ENCODE measurements at regions not wholly inside any gene's neighbourhood (a gene's known extent, or its start where the extent isn't known, plus 50 kb on each side); places are given as distances from the start of the nearest gene placed in this dataset.

DNA sequence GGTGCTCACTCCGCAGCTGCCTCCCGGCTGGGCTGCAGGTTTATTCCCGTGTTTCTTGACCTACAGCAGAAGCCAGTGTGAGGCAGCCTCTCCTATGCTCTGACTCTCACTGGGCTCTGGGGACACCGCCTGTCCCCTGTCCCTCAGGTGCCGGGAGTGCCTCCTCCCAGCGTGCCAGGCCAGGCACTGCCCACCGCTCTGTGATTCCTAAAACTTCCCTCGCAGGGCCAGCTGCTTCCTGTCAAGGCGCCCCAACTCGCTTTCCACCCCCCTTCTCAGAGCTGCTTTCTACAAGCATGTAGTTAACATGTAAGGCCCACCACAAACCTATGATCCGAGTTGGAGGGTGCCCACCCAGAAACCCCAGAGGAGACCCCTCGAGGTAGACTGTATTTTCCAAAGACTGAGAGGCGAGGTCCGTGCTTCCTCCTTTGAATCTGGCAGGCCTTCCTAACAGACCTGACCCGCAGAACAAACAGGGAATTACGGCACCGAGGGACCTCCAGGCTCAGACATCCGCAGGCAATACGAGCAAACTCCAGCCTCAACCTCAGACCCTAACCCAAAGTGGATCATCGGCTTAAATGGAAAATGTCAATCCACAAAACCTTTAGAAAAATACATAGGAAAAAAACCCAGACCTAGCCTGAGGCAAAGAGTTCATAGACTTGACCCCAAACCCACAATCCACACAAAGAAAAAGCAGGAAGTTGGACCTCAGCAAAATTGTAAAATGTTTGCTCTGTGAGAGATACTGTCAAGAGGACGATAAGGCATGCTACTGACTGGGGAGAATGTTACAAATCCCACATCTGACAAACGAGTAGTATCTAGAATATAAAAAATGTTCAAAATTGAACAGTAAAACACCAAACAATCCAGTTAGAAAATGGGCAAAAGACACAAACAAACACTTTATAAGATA, 121.3 kb upstream of the IQSEC1 start:
- H3K4me1 ChIP-seq (ENCODE audit: control insufficient read depth, insufficient read depth, low read length): peaks cover 30% of the 10 kb centered on the region
- no peak overlapping the region for H3K27ac ChIP-seq (ENCODE audit: low read length)
- H3K9me3 ChIP-seq (replicated peaks; ENCODE audit: control insufficient read depth, low read depth, low read length): no peaks in the 10 kb centered on the region
- WGBS (ENCODE audit: insufficient coverage): 59% methylated on average over 14 of the region's 22 CpGs
- no peak overlapping the region for H3K4me3 ChIP-seq (ENCODE audit: low read length)
- no peak for DNase-seq
- peaks cover 16% of the 10 kb centered on the region for H3K27me3 ChIP-seq (ENCODE audit: control insufficient read depth, insufficient read depth, low read length)
- no peaks in the 10 kb centered on the region for H3K36me3 ChIP-seq (ENCODE audit: control insufficient read depth, insufficient read depth, low read length)

DNA sequence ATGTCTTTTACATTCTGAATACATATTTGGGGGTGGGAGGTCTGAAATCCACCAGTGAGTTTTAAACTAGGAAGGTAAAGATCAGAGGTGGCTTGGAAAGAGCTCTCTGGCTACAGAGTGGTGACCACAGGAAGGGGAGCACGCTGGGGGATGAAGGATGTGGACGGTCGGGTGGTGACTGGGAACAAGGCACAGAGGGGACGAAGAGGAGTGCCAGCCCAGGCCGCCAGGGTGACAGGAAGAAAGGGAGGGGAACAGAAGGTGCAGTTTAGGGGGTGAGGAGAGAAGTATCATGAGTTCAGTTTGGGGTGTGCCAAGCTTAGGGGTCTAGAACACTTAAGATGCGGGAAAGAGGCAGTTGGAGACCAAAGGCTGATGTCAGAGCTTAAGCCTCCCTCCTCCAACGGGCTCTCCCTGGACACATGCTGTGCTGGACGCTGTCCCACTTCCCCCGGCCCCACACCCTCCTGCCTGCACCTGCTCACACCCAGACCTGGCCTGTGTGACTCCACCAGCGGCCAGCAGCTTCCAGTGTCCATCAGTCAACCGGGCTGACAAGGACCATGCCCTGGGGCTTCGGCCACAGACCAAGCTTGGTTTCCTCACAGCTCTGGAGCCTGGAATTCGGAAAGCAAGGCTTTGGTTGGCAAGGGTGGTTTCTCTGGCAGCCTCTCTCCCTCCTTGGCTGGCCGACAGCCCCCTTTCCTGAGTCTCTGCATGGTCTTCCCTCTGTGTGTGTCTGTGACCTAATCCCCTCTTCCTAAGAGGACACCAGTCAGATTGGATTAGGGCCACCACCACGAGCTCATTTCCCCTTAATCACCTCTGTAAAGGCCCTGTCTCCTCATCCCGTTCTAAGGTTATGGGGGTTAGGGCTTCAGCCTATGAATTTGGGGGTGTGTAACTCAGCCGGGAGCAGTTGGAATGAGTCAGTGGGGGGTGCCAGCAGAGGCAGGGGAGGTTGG, 120.4 kb upstream of the IQSEC1 start:
- 60% methylated on average over 12 of the region's 17 CpGs for WGBS (ENCODE audit: insufficient coverage)
- DNase-seq: peak; percentile 34

DNA sequence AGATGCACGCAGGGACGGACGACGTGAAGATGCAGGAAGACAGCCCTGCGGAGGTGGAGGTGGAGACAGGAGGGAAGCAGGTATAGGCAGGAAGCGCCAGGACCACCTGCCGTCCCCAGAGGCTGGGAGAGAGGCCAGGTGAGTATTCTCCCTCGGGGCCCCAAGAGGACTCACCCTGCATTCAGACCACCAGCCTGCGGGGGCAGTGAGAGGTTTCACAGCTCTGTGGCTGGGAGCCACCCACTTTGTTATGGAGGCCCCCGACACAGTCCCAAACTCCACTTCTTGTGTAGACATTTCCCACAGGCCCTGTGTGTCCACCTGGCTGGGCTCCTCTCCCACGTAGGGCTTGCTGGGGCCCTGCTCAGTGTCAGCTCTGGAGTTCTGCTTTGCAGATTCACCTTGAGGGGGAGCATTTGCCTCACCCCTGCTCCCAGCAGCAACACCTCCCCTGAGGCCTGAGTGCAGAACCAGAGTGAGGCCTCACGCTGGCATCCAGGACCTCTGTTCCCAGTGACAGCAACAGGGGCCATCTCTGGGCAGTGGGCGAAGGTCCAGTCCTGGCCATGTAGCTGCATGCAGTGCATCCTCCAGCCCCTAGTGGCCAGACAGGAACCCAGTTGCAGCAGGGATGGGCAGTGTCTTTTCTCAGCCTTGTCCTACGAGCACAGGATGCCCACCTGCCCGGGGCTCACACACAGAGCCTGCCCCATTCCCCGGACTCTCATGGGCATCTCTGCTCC, 119.4 kb upstream of the IQSEC1 start:
- 77% methylated on average over 12 of the region's 16 CpGs for WGBS (ENCODE audit: insufficient coverage)
- H3K9me3 ChIP-seq (replicated peaks; ENCODE audit: control insufficient read depth, low read depth, low read length): no peaks in the 10 kb centered on the region
- H3K27me3 ChIP-seq (ENCODE audit: control insufficient read depth, insufficient read depth, low read length): peaks cover 12% of the 10 kb centered on the region
- H3K4me3 ChIP-seq (ENCODE audit: low read length): no peak overlapping the region
- peaks cover 36% of the 10 kb centered on the region for H3K4me1 ChIP-seq (ENCODE audit: control insufficient read depth, insufficient read depth, low read length)
- H3K36me3 ChIP-seq (ENCODE audit: control insufficient read depth, insufficient read depth, low read length): no peaks in the 10 kb centered on the region
- H3K27ac ChIP-seq (ENCODE audit: low read length): no peak overlapping the region
- no peak for DNase-seq

More for the DNA sequence above, 120.4 kb upstream of the IQSEC1 start:
- Histone ChIP-seq H3K4me1 (ENCODE audit: control insufficient read depth, insufficient read depth, low read length) (peaks cover 36% of the 10 kb centered on the region), H3K27me3 (ENCODE audit: control insufficient read depth, insufficient read depth, low read length) (peaks cover 16% of the 10 kb centered on the region), H3K4me3 (ENCODE audit: low read length) (no peak overlapping the region), H3K27ac (ENCODE audit: low read length) (no peak overlapping the region), H3K36me3 (ENCODE audit: control insufficient read depth, insufficient read depth, low read length) (no peaks in the 10 kb centered on the region), H3K9me3 (replicated peaks; ENCODE audit: control insufficient read depth, low read depth, low read length) (no peaks in the 10 kb centered on the region)

DNA sequence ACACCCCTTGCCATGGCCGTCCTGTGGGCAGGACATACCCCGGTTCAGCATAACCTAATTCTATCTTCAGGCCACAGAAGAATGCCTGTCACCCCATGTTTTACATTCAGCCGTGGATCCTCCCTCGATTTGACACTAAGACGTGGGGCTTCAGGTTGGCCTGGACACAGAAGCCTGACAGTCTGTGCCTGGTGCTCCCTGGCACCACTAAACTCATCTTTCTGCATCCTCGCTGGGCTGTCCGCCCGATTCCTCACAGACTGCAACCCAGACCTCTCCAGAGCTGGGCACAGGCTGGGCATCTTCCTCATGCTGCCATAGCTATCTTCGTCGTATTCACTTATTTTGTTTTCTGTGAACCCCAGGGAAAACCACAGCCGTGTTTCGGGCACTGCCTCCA, 117.8 kb upstream of the IQSEC1 start:
- Histone ChIP-seq H3K9me3 (replicated peaks; ENCODE audit: control insufficient read depth, low read depth, low read length) (peaks cover 2% of the 10 kb centered on the region), H3K4me1 (ENCODE audit: control insufficient read depth, insufficient read depth, low read length) (peaks cover 29% of the 10 kb centered on the region), H3K27ac (ENCODE audit: low read length) (no peak overlapping the region), H3K36me3 (ENCODE audit: control insufficient read depth, insufficient read depth, low read length) (no peaks in the 10 kb centered on the region), H3K4me3 (ENCODE audit: low read length) (no peak overlapping the region), H3K27me3 (ENCODE audit: control insufficient read depth, insufficient read depth, low read length) (peaks cover 5% of the 10 kb centered on the region)
- DNase-seq: no peak
- WGBS (ENCODE audit: insufficient coverage): 82% methylated on average over 10 of the region's 12 CpGs

DNA sequence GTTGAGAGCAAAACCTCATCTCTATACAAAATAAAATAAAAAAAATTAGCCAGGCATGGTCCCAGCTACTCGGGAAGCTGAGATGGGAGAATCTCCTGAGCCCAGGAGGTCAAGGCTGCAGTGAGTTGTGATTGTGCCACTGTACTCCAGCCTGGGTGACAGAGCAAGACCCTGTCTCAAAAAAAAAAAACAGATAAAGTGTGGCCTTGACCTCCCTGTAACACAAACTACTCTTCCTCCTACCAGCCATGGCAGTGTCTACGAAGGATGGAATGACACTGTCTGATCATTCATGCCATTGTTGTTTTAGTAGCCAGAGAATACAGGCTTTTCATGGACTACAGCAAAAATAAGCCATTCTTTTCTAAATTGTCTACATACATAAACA, 117.1 kb upstream of the IQSEC1 start:
- no peak overlapping the region for H3K4me3 ChIP-seq (ENCODE audit: low read length)
- WGBS (ENCODE audit: insufficient coverage): 100% methylated on average over 1 of the region's 2 CpGs
- no peak overlapping the region for H3K27ac ChIP-seq (ENCODE audit: low read length)
- H3K36me3 ChIP-seq (ENCODE audit: control insufficient read depth, insufficient read depth, low read length): no peaks in the 10 kb centered on the region
- peaks cover 28% of the 10 kb centered on the region for H3K4me1 ChIP-seq (ENCODE audit: control insufficient read depth, insufficient read depth, low read length)
- H3K27me3 ChIP-seq (ENCODE audit: control insufficient read depth, insufficient read depth, low read length): peaks cover 4% of the 10 kb centered on the region
- no peak for DNase-seq
- H3K9me3 ChIP-seq (replicated peaks; ENCODE audit: control insufficient read depth, low read depth, low read length): peaks cover 2% of the 10 kb centered on the region

DNA sequence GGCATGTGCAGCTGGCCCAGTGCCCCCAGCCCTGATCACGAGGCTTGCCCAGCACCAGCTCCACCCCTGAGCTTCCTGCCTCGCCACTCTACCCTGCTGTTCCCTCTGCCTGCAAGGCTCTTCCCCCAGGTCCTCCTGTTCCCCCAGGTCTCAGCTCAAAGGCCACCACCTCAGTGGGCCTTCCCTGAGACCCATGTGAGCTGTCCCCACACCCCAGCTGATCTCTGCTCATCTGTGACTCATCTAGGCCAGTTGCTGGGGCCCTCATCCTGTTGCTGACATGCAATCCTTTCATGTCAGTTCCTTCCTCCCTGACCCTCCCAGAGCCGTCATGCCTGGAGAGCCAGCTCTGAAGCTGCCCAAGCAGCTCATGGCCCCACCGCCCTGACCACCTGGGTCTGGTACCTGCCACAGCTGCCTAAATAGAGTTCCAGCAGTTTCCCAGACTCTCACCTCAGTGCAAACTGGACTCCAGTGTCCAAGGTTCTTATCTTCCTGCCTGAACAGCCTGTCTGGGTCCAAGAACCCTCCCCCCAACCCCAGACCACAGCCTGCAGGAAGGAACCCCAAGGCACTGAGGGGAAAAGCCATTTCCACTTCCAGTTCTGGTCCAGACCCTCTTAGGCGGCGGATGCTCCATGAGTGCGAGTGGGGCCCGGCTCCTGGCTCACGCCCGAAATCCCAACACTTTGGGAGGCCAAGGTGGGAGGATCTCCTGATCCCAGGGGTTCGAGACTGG, 116.6 kb upstream of the IQSEC1 start:
- Histone ChIP-seq H3K4me3 (ENCODE audit: low read length) (no peak overlapping the region), H3K27me3 (ENCODE audit: control insufficient read depth, insufficient read depth, low read length) (peaks cover 7% of the 10 kb centered on the region), H3K9me3 (replicated peaks; ENCODE audit: control insufficient read depth, low read depth, low read length) (peaks cover 2% of the 10 kb centered on the region), H3K36me3 (ENCODE audit: control insufficient read depth, insufficient read depth, low read length) (no peaks in the 10 kb centered on the region), H3K4me1 (ENCODE audit: control insufficient read depth, insufficient read depth, low read length) (peaks cover 28% of the 10 kb centered on the region), H3K27ac (ENCODE audit: low read length) (no peak overlapping the region)
- 72% methylated on average over 10 of the region's 11 CpGs for WGBS (ENCODE audit: insufficient coverage)
- peak; percentile 25 for DNase-seq

DNA sequence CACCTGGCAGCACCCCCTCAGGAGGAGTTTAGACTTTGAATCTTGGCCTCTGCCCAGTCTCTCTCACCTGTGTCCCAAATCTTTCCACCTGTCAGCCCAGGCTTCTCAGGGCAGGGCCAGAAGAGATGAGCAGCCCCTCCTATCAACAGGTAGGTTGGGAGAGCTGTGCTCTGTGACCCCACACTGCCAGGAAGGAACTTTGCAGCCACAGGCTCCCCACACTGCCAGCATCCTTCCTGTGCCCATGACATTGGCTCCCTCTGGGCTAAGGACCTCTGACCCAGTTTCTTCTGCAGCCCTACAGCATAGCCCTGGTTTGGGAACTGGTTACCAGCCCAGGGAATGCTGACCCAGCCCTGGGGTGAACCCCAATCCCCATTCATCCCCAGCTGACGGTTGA, 115.7 kb upstream of the IQSEC1 start:
- WGBS (ENCODE audit: insufficient coverage): 92% methylated on average over 1 of the region's 1 CpG
- peaks cover 7% of the 10 kb centered on the region for H3K27me3 ChIP-seq (ENCODE audit: control insufficient read depth, insufficient read depth, low read length)
- no peak overlapping the region for H3K27ac ChIP-seq (ENCODE audit: low read length)
- no peak overlapping the region for H3K4me3 ChIP-seq (ENCODE audit: low read length)
- no peak for DNase-seq
- peaks cover 2% of the 10 kb centered on the region for H3K9me3 ChIP-seq (replicated peaks; ENCODE audit: control insufficient read depth, low read depth, low read length)
- H3K36me3 ChIP-seq (ENCODE audit: control insufficient read depth, insufficient read depth, low read length): no peaks in the 10 kb centered on the region
- peaks cover 25% of the 10 kb centered on the region for H3K4me1 ChIP-seq (ENCODE audit: control insufficient read depth, insufficient read depth, low read length)

DNA sequence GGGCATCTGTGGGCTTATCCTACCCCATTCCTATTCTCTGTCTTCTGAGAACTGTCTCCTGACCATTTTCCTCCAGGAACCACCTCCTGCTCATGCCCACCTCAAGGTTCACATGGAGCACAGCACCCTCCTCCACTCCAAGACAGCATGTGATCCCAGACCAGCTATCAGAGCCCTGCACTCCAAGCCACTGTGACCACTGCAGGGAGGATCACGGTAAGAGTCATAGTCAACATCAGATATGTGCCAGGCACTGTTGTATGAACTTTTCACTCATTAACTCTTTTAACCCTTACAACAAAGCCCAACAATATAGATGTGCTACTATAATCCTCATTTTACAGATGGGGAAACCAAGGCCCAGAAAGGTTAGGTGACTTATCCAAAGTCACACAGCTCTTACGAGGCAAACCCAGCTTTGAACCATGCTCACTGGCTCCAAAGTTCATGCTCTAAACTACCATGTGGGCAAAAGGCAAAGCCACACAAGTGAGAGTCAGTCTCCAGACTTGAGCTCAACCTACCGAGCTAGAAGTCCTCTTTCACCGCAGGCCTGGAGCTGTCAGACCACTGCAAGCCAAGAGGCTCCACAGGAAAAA, 115.1 kb upstream of the IQSEC1 start:
- H3K4me3 ChIP-seq (ENCODE audit: low read length): no peak overlapping the region
- H3K27me3 ChIP-seq (ENCODE audit: control insufficient read depth, insufficient read depth, low read length): peaks cover 7% of the 10 kb centered on the region
- H3K9me3 ChIP-seq (replicated peaks; ENCODE audit: control insufficient read depth, low read depth, low read length): peaks cover 2% of the 10 kb centered on the region
- peaks cover 18% of the 10 kb centered on the region for H3K4me1 ChIP-seq (ENCODE audit: control insufficient read depth, insufficient read depth, low read length)
- H3K36me3 ChIP-seq (ENCODE audit: control insufficient read depth, insufficient read depth, low read length): no peaks in the 10 kb centered on the region
- WGBS (ENCODE audit: insufficient coverage): 93% methylated on average over 3 of the region's 4 CpGs
- DNase-seq: no peak
- H3K27ac ChIP-seq (ENCODE audit: low read length): no peak overlapping the region

DNA sequence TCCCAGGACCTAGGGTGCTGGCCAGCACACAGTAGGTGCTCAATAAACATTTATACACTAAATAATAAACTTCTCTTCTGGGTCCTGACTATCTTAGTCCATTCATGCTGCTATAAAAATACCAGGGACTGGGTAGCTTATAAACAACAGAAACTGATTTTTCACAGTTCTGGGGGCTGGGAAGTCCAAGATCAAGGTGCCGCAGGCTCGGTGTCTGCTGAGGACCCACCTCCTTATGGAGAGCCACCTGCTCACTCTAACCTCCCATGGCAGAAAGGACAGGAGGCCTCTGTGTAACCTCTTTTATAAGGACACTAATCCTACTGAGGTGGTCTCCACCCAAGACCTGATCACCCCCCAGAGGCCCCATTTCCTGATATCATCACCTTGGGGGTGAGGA, 114.4 kb upstream of the IQSEC1 start:
- Histone ChIP-seq H3K9me3 (replicated peaks; ENCODE audit: control insufficient read depth, low read depth, low read length) (peaks cover 2% of the 10 kb centered on the region), H3K27ac (ENCODE audit: low read length) (no peak overlapping the region), H3K4me1 (ENCODE audit: control insufficient read depth, insufficient read depth, low read length) (peaks cover 13% of the 10 kb centered on the region), H3K4me3 (ENCODE audit: low read length) (no peak overlapping the region), H3K36me3 (ENCODE audit: control insufficient read depth, insufficient read depth, low read length) (no peaks in the 10 kb centered on the region), H3K27me3 (ENCODE audit: control insufficient read depth, insufficient read depth, low read length) (peaks cover 3% of the 10 kb centered on the region)
- DNase-seq: no peak
- WGBS (ENCODE audit: insufficient coverage): no CpG with 5 or more reads among the region's 2 CpGs

Data from muscle of leg (tissue), 3 donors.